ENCODE measurements at regions not wholly inside any gene's neighbourhood (a gene's known extent, or its start where the extent isn't known, plus 50 kb on each side); places are given as distances from the start of the nearest gene placed in this dataset.

DNA sequence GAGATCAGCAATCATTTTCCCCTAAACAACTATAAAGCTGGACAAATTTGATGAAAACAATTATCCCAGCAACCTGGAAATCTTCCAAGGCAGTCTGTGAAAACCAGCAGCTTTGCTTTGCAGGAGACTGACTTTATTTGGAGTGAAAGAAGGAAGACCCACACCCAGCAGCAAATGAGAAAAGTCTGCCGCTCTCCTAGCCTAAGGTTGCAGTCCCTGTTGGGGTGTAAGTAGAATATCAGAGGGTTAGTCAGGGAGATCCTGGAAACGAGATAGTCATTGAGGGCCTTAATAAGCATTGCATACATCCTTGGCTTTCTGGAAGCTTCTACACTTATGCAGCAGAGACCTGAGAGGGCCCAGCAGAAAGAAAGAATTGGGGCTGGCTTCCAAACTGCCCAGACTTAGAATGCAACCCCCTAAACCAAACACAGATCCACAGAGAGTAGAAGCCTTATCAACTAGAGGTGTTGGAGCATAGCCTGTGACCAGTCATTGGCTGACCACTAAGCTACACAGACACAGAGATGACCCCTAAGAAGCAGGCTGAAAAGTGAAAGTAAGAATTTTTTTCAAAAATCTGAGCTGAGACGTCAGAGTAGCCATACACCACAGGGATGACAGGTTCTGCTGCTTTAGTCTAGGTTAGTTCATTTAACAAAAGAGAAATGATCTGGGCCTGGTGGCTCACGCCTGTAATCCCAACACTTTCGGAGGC lies 98.3 kb downstream of the LYPLAL1 start:
- DNase-seq (ENCODE audit: insufficient read length, low spot score, missing footprints) = peak; percentile 42
- peak overlapping the region; percentile 43 for H2AFZ ChIP-seq (ENCODE audit: low read length)

GRCh38 chr1:219269171-219269570 lies 95.5 kb downstream of the LYPLAL1 start:
- Histone ChIP-seq H4K20me1 (ENCODE audit: insufficient read depth, low read length) (no peaks in the 10 kb centered on the region), H3K4me3 (ENCODE audit: insufficient read depth, low read length) (no peak overlapping the region), H3K79me2 (ENCODE audit: insufficient read depth, low read length) (no peaks in the 10 kb centered on the region), H3K9me3 (ENCODE audit: low read depth, low read length) (no peaks in the 10 kb centered on the region), H3K4me1 (ENCODE audit: insufficient read depth, low read length) (peaks cover 19% of the 10 kb centered on the region), H3K27me3 (ENCODE audit: insufficient read depth, low read length) (no peaks in the 10 kb centered on the region), H2AFZ (ENCODE audit: low read length) (no peak overlapping the region), H3K4me2 (ENCODE audit: insufficient read depth, low read length) (no peak overlapping the region), H3K36me3 (ENCODE audit: insufficient read depth, low read length) (no peaks in the 10 kb centered on the region), H3K27ac (ENCODE audit: low read depth, low read length) (no peak overlapping the region)
- DNase-seq (ENCODE audit: insufficient read length, low spot score, missing footprints) = no peak
- TF ChIP-seq, protein P1, sequence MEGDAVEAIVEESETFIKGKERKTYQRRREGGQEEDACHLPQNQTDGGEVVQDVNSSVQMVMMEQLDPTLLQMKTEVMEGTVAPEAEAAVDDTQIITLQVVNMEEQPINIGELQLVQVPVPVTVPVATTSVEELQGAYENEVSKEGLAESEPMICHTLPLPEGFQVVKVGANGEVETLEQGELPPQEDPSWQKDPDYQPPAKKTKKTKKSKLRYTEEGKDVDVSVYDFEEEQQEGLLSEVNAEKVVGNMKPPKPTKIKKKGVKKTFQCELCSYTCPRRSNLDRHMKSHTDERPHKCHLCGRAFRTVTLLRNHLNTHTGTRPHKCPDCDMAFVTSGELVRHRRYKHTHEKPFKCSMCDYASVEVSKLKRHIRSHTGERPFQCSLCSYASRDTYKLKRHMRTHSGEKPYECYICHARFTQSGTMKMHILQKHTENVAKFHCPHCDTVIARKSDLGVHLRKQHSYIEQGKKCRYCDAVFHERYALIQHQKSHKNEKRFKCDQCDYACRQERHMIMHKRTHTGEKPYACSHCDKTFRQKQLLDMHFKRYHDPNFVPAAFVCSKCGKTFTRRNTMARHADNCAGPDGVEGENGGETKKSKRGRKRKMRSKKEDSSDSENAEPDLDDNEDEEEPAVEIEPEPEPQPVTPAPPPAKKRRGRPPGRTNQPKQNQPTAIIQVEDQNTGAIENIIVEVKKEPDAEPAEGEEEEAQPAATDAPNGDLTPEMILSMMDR (IDR thresholded peaks at IDR 0.05; ENCODE audit: extremely low read depth, low read depth, low read length) = no peak

More for the DNA sequence above, 98.3 kb downstream of the LYPLAL1 start:
- Histone ChIP-seq H3K9me3 (ENCODE audit: low read depth, low read length) (no peaks in the 10 kb centered on the region), H3K4me3 (ENCODE audit: insufficient read depth, low read length) (peak overlapping the region; percentile 31), H3K79me2 (ENCODE audit: insufficient read depth, low read length) (no peaks in the 10 kb centered on the region), H4K20me1 (ENCODE audit: insufficient read depth, low read length) (no peaks in the 10 kb centered on the region), H3K27ac (ENCODE audit: low read depth, low read length) (peak overlapping the region; percentile 45), H3K4me1 (ENCODE audit: insufficient read depth, low read length) (peaks cover 14% of the 10 kb centered on the region), H3K27me3 (ENCODE audit: insufficient read depth, low read length) (no peaks in the 10 kb centered on the region), H3K36me3 (ENCODE audit: insufficient read depth, low read length) (no peaks in the 10 kb centered on the region), H3K4me2 (ENCODE audit: insufficient read depth, low read length) (peak overlapping the region; percentile 52)
- TF ChIP-seq, protein P1 (IDR thresholded peaks at IDR 0.05; ENCODE audit: extremely low read depth, low read depth, low read length) = no peak

- no peak for DNase-seq (ENCODE audit: insufficient read length, low spot score, missing footprints)
- H3K27me3 ChIP-seq (ENCODE audit: insufficient read depth, low read length) = no peaks in the 10 kb centered on the region
- H2AFZ ChIP-seq (ENCODE audit: low read length) = no peak overlapping the region
- H3K4me3 ChIP-seq (ENCODE audit: insufficient read depth, low read length) = no peak overlapping the region
- H3K79me2 ChIP-seq (ENCODE audit: insufficient read depth, low read length) = no peaks in the 10 kb centered on the region
- H3K27ac ChIP-seq (ENCODE audit: low read depth, low read length) = no peak overlapping the region
- no peaks in the 10 kb centered on the region for H4K20me1 ChIP-seq (ENCODE audit: insufficient read depth, low read length)
- H3K36me3 ChIP-seq (ENCODE audit: insufficient read depth, low read length) = no peaks in the 10 kb centered on the region
- no peaks in the 10 kb centered on the region for H3K9me3 ChIP-seq (ENCODE audit: low read depth, low read length)
- no peak overlapping the region for H3K4me2 ChIP-seq (ENCODE audit: insufficient read depth, low read length)
- peaks cover 7% of the 10 kb centered on the region for H3K4me1 ChIP-seq (ENCODE audit: insufficient read depth, low read length)
- TF ChIP-seq, protein P1 (IDR thresholded peaks at IDR 0.05; ENCODE audit: extremely low read depth, low read depth, low read length) = no peak
These were observed 92.8 kb downstream of the LYPLAL1 start for GRCh38 chr1:219266524-219266923.

- Histone ChIP-seq H3K79me2 (ENCODE audit: insufficient read depth, low read length) (no peaks in the 10 kb centered on the region), H3K27me3 (ENCODE audit: insufficient read depth, low read length) (no peaks in the 10 kb centered on the region), H3K36me3 (ENCODE audit: insufficient read depth, low read length) (no peaks in the 10 kb centered on the region), H3K4me3 (ENCODE audit: insufficient read depth, low read length) (no peak overlapping the region), H3K4me1 (ENCODE audit: insufficient read depth, low read length) (peaks cover 5% of the 10 kb centered on the region), H3K27ac (ENCODE audit: low read depth, low read length) (no peak overlapping the region), H4K20me1 (ENCODE audit: insufficient read depth, low read length) (no peaks in the 10 kb centered on the region), H3K9me3 (ENCODE audit: low read depth, low read length) (peaks cover 4% of the 10 kb centered on the region), H3K4me2 (ENCODE audit: insufficient read depth, low read length) (no peak overlapping the region), H2AFZ (ENCODE audit: low read length) (no peak overlapping the region)
- TF ChIP-seq, protein P1 (IDR thresholded peaks at IDR 0.05; ENCODE audit: extremely low read depth, low read depth, low read length) = no peak
- DNase-seq (ENCODE audit: insufficient read length, low spot score, missing footprints) = no peak
These were observed 91.4 kb downstream of the LYPLAL1 start for GRCh38 chr1:219265026-219265515.
